ENCODE measurements at regions not wholly inside any gene's neighbourhood (a gene's known extent, or its start where the extent isn't known, plus 50 kb on each side); places are given as distances from the start of the nearest gene placed in this dataset.

DNA sequence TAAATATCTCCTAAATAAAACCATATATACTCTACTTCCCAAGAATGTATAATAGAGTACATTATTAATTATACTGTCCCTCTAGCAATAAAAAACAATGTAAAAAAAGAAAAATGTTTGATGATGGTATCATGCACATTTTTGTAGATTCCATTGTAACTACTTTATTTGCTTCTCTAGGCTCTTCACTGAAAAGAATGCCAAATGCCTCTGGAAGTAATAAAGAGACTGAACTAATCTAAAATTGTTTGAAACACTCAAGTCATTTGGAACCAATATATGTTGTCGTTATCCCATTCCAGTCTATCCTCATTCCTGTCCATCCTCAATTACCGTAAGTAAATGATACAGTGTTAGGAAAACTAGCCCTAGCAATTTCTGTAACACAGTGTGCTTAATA is 233.6 kb downstream of the C12orf50 start:
- Histone ChIP-seq H3K27me3 (ENCODE audit: control insufficient read depth, low read length) (no peaks in the 10 kb centered on the region), H3K4me3 (ENCODE audit: low read length) (no peak overlapping the region), H3K36me3 (ENCODE audit: control insufficient read depth, low read length) (no peaks in the 10 kb centered on the region), H3F3A (ENCODE audit: control insufficient read depth, insufficient read depth) (no peaks in the 10 kb centered on the region), H3K27ac (ENCODE audit: low read depth, low read length) (no peak overlapping the region), H3K4me1 (ENCODE audit: control insufficient read depth, low read length) (no peaks in the 10 kb centered on the region), H3K9me2 (replicated peaks; ENCODE audit: control insufficient read depth, low read length) (no peaks in the 10 kb centered on the region), H3K79me2 (ENCODE audit: control insufficient read depth, low read length) (no peaks in the 10 kb centered on the region), H4K20me1 (ENCODE audit: control insufficient read depth, insufficient read depth, low read depth, low read length) (no peaks in the 10 kb centered on the region), H3K9me3 (ENCODE audit: control insufficient read depth, insufficient read depth, low read length) (no peaks in the 10 kb centered on the region), H3K4me2 (ENCODE audit: low read length) (no peak overlapping the region)
- no peak for TF ChIP-seq EZH2phosphoT487 (IDR thresholded peaks at IDR 0.05; ENCODE audit: borderline replicate concordance, low read length)

DNA sequence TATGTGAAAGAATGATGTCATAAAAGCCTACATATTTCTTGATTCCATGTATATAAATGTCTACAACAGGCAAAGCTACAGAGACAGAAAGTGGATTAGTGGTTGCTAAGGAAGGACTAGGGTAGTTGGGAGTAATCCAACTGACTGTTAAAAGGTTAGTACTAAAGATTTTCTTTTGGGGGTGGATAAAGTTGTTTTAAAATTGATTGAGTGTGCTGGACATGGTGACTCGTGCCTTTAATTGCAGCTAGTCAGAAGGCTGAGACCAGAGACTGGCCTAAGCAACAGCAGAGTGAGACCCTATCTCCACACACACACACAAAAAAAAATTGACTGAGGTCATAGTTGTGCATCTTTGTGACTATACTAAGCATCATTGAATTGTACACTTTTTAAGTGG is 234.3 kb downstream of the C12orf50 start:
- no peaks in the 10 kb centered on the region for H3K36me3 ChIP-seq (ENCODE audit: control insufficient read depth, low read length)
- no peak for TF ChIP-seq CTCF (IDR thresholded peaks at IDR 0.05; ENCODE audit: low read depth, low read length, poor library complexity, severe bottlenecking)
- no peak for TF ChIP-seq EZH2phosphoT487 (IDR thresholded peaks at IDR 0.05; ENCODE audit: borderline replicate concordance, low read length)

GRCh38 chr12:87793131-87793530 is 236.1 kb downstream of the C12orf50 start:
- Histone ChIP-seq H3K36me3 (ENCODE audit: control insufficient read depth, low read length) (no peaks in the 10 kb centered on the region), H3K9me2 (replicated peaks; ENCODE audit: control insufficient read depth, low read length) (no peaks in the 10 kb centered on the region), H3K4me1 (ENCODE audit: control insufficient read depth, low read length) (no peaks in the 10 kb centered on the region), H3K27me3 (ENCODE audit: control insufficient read depth, low read length) (no peaks in the 10 kb centered on the region), H3K27ac (ENCODE audit: low read depth, low read length) (no peak overlapping the region), H3K4me2 (ENCODE audit: low read length) (no peak overlapping the region), H3K79me2 (ENCODE audit: control insufficient read depth, low read length) (no peaks in the 10 kb centered on the region), H3K9me3 (ENCODE audit: control insufficient read depth, insufficient read depth, low read length) (no peaks in the 10 kb centered on the region), H3K4me3 (ENCODE audit: low read length) (no peak overlapping the region), H3F3A (ENCODE audit: control insufficient read depth, insufficient read depth) (no peaks in the 10 kb centered on the region), H4K20me1 (ENCODE audit: control insufficient read depth, insufficient read depth, low read depth, low read length) (no peaks in the 10 kb centered on the region)
- no peak for TF ChIP-seq CTCF (IDR thresholded peaks at IDR 0.05; ENCODE audit: low read depth, low read length, poor library complexity, severe bottlenecking)
- TF ChIP-seq EZH2phosphoT487 (IDR thresholded peaks at IDR 0.05; ENCODE audit: borderline replicate concordance, low read length), result no peak

More for the DNA sequence above, 234.3 kb downstream of the C12orf50 start:
- Histone ChIP-seq H3K9me3 (ENCODE audit: control insufficient read depth, insufficient read depth, low read length) (no peaks in the 10 kb centered on the region), H3F3A (ENCODE audit: control insufficient read depth, insufficient read depth) (no peaks in the 10 kb centered on the region), H3K27ac (ENCODE audit: low read depth, low read length) (no peak overlapping the region), H3K79me2 (ENCODE audit: control insufficient read depth, low read length) (no peaks in the 10 kb centered on the region), H3K9me2 (replicated peaks; ENCODE audit: control insufficient read depth, low read length) (no peaks in the 10 kb centered on the region), H3K27me3 (ENCODE audit: control insufficient read depth, low read length) (no peaks in the 10 kb centered on the region), H3K4me3 (ENCODE audit: low read length) (no peak overlapping the region), H4K20me1 (ENCODE audit: control insufficient read depth, insufficient read depth, low read depth, low read length) (no peaks in the 10 kb centered on the region), H3K4me1 (ENCODE audit: control insufficient read depth, low read length) (no peaks in the 10 kb centered on the region), H3K4me2 (ENCODE audit: low read length) (no peak overlapping the region)

DNA sequence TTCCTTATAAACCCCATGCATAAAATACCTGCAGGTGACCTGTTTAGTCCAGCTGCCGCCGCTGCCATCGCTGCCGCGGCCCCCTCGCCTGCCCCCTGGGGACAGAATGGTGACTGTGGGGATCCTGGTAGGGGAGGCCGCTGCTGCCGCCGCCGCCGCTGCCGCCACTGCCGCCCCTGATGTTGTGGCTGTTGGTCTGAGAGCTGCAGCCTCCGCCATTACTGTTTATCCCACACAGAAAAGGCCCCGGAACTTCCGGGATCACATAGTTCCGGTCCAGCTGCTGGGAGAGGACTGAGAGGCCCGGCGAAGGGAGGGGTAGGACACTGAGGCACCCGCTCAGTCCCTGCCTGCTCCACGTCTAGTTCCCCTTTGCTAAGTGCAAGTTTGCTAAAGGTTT is 244.9 kb downstream of the C12orf50 start:
- Histone ChIP-seq H3K4me1 (ENCODE audit: control insufficient read depth, low read length) (no peaks in the 10 kb centered on the region), H3F3A (ENCODE audit: control insufficient read depth, insufficient read depth) (no peaks in the 10 kb centered on the region), H3K27me3 (ENCODE audit: control insufficient read depth, low read length) (no peaks in the 10 kb centered on the region), H3K4me3 (ENCODE audit: low read length) (no peak overlapping the region), H4K20me1 (ENCODE audit: control insufficient read depth, insufficient read depth, low read depth, low read length) (no peaks in the 10 kb centered on the region), H3K4me2 (ENCODE audit: low read length) (no peak overlapping the region), H3K79me2 (ENCODE audit: control insufficient read depth, low read length) (no peaks in the 10 kb centered on the region), H3K9me2 (replicated peaks; ENCODE audit: control insufficient read depth, low read length) (no peaks in the 10 kb centered on the region), H3K36me3 (ENCODE audit: control insufficient read depth, low read length) (no peaks in the 10 kb centered on the region), H3K27ac (ENCODE audit: low read depth, low read length) (no peak overlapping the region), H3K9me3 (ENCODE audit: control insufficient read depth, insufficient read depth, low read length) (no peaks in the 10 kb centered on the region)
- no peak for TF ChIP-seq CTCF (IDR thresholded peaks at IDR 0.05; ENCODE audit: low read depth, low read length, poor library complexity, severe bottlenecking)
- no peak for TF ChIP-seq EZH2phosphoT487 (IDR thresholded peaks at IDR 0.05; ENCODE audit: borderline replicate concordance, low read length)

Measured in DOHH2 (cell line).